ENCODE measurements at regions not wholly inside any gene's neighbourhood (a gene's known extent, or its start where the extent isn't known, plus 50 kb on each side); places are given as distances from the start of the nearest gene placed in this dataset.

DNA sequence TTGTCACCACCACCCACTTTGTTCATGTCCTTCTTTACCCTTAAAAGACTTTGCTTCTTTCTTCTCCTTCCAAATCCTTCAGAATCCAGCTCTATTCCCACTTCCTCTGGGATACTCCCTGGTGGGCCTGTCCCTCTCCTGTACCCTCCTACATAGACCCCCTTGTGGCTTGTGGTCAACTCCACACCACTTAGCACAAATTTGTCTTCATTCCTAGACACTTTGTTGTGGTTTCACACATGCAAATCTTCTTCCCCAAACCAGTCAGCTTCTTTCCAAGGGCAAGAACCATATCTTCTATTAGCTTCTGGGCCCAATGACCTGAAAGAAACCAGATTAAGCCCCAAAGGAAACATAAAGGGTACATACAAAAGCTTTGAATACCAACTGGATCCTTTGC lies 342.4 kb downstream of the TNS1 start:
- TF ChIP-seq POLR2A (IDR thresholded peaks at IDR 0.05; ENCODE audit: low read depth, low read length) (no peak), SPI1 (IDR thresholded peaks at IDR 0.05; ENCODE audit: low read depth, low read length) (no peak), POLR2AphosphoS5 (IDR thresholded peaks at IDR 0.05; ENCODE audit: low read depth, low read length) (no peak), TAF1 (IDR thresholded peaks at IDR 0.05; ENCODE audit: low read depth, low read length) (no peak), POU2F2 (IDR thresholded peaks at IDR 0.05; ENCODE audit: low read depth, low read length) (peak; percentile 90), PAX5 (IDR thresholded peaks at IDR 0.05; ENCODE audit: insufficient read depth, low read length, severe bottlenecking) (no peak)
